Pancreas (tissue), 10 donors: ENCODE measurements at regions not wholly inside any gene's neighbourhood (a gene's known extent, or its start where the extent isn't known, plus 50 kb on each side); places are given as distances from the start of the nearest gene placed in this dataset.

Experiments used
- ATAC-seq, 4 donors: fragments of 200-7000 bp; cut with Tn5 transposase; one replicate each; pipeline versions ENCODE4 v1.8.0 to v1.9.1; 2020; ENCODE audit warnings: mild to moderate bottlenecking in 4 of 4, moderate library complexity in 4 of 4
- DNase-seq, 6 donors: peaks; one replicate each; pipeline ENCODE4 v3.0.0-alpha.2; 2020
- FAIRE-seq: peaks from 2 replicates; lab custom pipeline; 2012; peaks lifted over from hg19 to GRCh38; lab: Jason Lieb, UNC
- H3K27ac ChIP-seq, 4 donors: fragments of 200-600 bp; sonication (generic); 1 replicate in 3 of 4; 2 replicates in 1 of 4; pipeline versions ENCODE4 v1.5.0 to v1.8.0; 2020
- H3K27me3 ChIP-seq, 4 donors: fragments of 200-600 bp; one replicate each; pipeline ENCODE4 v1.8.0; 2021
- H3K36me3 ChIP-seq, 3 donors: fragments of 200-600 bp; sonication (generic) in 1 of 3; one replicate each; pipeline versions ENCODE4 v1.5.0 to v1.8.0; 2020 to 2021
- H3K4me1 ChIP-seq, 3 donors: fragments of 200-600 bp; one replicate each; pipeline ENCODE4 v1.8.0; 2021
- H3K4me3 ChIP-seq, 4 donors: fragments of 200-600 bp; sonication (generic) in 2 of 4; one replicate each; pipeline versions ENCODE4 v1.5.0 to v1.8.0; 2020 to 2021
- H3K9me3 ChIP-seq, 4 donors: fragments of 200-600 bp; one replicate each; pipeline ENCODE4 v1.8.0; 2021
- WGBS, 2 donors: extraction: QIAGEN DNeasy Blood & Tissue Kit; methylation state at CpG; one replicate each; pipeline ENCODE4 v1.1.7; 2013; 5-methylcytosine and 5-hydroxymethylcytosine counted together
- intact Hi-C, 3 donors: fragments of 100-400 bp; cut with DNase I; formaldehyde crosslinking; loops; one replicate each; pipeline versions ENCODE4 v1.11.1 to v1.14.2; 2022
- TF ChIP-seq, protein P1 (sequence below), 4 donors: fragments of 200-600 bp; sonication (generic) in 3 of 4; IDR thresholded peaks; one replicate each; pipeline versions ENCODE4 v1.5.0 to v1.8.0; 2021; ENCODE audit warnings: antibody characterized with exemption in 4 of 4
- donor health status: healthy with polysubstance abuse.
- donor health status: DM: no; HTN: no; CAD: no; lungs with moderate emphysema.
- donor health status: DM: no; HTN: no; CAD: no.
- donor health status: control.
- donor health status: control.
- donor health status: Bipolar disorder and iron deficiency.
- donor health status: DM: yes; HTN: yes; CAD: no.
- donor health status: DM: no; HTN: no; CAD: no.
- donor health status: DM: no; HTN: no; CAD: no.
- donor health status: DM: yes; HTN: yes; CAD: no.

DNA sequence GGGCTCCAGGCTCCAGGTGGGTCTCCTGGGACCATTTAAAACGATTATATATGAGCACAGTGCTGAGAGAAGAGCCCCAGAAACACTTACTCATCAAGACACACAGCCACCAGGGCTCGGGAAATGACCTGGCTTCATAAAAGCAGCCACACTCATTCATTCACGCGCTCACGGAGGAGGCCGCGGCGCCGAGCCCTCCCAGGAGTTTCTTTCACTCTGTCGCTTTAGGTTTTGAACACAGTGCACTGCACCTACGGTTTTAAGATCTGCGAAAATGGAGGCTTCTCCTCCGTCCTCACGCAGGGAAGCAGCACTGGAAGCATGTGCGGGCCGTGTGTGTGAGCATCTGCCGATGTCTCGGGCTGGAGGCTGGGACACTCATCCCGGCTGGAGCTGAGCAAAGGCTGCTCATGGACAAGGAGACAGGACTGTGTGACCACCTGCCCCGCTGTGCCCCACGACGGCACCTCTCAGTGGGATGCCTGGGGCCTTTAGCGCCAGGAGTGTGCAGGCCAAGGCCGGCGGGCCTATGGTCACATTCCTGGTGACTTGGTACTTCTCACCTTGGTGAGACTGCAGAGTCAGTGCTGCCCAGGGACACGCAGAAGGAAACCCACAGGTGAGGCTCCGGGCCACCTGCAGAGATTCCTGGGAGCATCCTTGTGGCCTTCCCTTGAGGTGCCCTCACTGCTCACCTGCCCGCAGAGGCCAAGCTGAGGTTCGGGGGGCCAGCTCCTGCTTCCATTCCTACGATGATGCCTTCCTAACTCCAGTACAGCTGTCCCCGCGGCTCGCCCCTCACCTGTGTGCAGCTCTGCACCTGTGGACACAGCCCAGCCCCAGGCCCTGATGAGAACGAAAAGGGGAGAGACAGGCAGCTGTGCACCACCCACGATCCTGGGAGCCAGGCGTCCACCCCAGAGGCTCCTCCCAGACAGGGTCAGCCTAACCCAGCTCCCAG lies 872.0 kb downstream of the BRD1 start:
- intact Hi-C loops, result no loop called here
- H3K9me3 ChIP-seq, result no peaks in the 10 kb centered on the region
- H3K27me3 ChIP-seq, result peaks cover 0 to 7% (median 0%) of the 10 kb centered on the region in 4 donors
- DNase-seq (peak in 3 of 6 donors; percentile 3 to 49 (median 48)), FAIRE-seq (no peak), ATAC-seq (no peak)
- H3K4me1 ChIP-seq, result no peaks in the 10 kb centered on the region
- H3K36me3 ChIP-seq, result no peaks in the 10 kb centered on the region
- TF ChIP-seq, protein P1, sequence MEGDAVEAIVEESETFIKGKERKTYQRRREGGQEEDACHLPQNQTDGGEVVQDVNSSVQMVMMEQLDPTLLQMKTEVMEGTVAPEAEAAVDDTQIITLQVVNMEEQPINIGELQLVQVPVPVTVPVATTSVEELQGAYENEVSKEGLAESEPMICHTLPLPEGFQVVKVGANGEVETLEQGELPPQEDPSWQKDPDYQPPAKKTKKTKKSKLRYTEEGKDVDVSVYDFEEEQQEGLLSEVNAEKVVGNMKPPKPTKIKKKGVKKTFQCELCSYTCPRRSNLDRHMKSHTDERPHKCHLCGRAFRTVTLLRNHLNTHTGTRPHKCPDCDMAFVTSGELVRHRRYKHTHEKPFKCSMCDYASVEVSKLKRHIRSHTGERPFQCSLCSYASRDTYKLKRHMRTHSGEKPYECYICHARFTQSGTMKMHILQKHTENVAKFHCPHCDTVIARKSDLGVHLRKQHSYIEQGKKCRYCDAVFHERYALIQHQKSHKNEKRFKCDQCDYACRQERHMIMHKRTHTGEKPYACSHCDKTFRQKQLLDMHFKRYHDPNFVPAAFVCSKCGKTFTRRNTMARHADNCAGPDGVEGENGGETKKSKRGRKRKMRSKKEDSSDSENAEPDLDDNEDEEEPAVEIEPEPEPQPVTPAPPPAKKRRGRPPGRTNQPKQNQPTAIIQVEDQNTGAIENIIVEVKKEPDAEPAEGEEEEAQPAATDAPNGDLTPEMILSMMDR (IDR thresholded peaks at IDR 0.05), result no peak
- H3K27ac ChIP-seq, result no peak overlapping the region
- 64 to 73% methylated on average over 36 of the region's 36 CpGs for WGBS, 2 donors
- no peak overlapping the region for H3K4me3 ChIP-seq

DNA sequence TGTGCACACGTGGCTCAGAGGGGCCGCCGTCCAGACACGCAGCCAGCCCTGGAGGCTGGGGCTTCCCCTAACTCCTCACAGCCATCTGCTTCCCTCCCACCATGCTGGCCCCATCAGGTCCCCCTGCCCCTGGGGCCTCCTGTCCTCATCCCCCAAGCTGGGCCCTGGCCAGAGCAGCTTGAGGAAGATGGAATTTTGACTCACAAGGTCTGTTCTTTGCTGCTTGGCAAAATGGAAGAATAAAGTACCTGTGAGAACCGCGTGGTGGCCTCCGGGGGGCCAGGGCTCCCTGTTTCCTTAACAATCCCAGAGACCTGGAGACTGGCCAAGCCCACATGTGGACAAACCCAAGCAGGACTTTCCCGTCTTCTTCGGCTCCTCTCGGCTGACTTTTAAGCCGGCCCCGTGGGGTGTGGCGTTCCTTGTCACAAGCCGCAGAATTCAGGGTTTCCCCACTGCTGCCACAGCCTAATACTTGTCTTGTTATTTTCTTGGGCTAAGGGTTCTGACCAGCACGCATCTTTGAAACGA lies 872.8 kb downstream of the BRD1 start:
- intact Hi-C loops, result no loop called here
- peaks cover 0 to 7% (median 0%) of the 10 kb centered on the region in 4 donors for H3K27me3 ChIP-seq
- FAIRE-seq, result no peak
- no peaks in the 10 kb centered on the region for H3K36me3 ChIP-seq
- no peaks in the 10 kb centered on the region for H3K4me1 ChIP-seq
- H3K9me3 ChIP-seq, result no peaks in the 10 kb centered on the region
- DNase-seq, result peak in 2 of 6 donors; percentile 5 to 34
- no peak for ATAC-seq
- H3K27ac ChIP-seq, result no peak overlapping the region
- TF ChIP-seq, protein P1 (IDR thresholded peaks at IDR 0.05), result no peak
- 41 to 43% methylated on average over 16 of the region's 16 CpGs for WGBS, 2 donors
- H3K4me3 ChIP-seq, result no peak overlapping the region

DNA sequence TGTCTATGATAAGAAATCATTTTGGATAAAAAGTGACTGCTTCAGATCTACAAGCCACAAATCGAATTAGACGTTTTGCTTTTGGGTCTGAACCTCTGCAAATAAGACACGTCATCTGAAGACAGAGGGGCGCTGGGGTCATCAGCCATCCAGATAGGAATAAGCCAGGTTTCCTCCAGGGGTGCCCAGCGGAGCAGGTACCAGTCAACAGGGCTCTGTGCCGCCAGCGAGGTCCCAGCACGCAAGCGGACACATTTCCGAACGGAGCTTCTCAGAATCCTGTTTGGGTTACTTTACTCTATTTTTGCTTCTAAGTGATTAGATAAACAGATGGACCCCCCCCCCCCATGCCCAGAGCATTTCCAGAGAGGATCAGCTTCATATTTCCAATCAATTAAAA lies 873.8 kb downstream of the BRD1 start:
- H3K27ac ChIP-seq, result no peak overlapping the region
- intact Hi-C loops, result no loop called here
- FAIRE-seq (no peak), DNase-seq (peak in 1 of 6 donors; percentile 10), ATAC-seq (no peak)
- WGBS, 2 donors, result 58 to 63% methylated on average over 11 of the region's 11 CpGs
- H3K9me3 ChIP-seq, result no peaks in the 10 kb centered on the region
- H3K36me3 ChIP-seq, result no peaks in the 10 kb centered on the region
- H3K4me3 ChIP-seq, result no peak overlapping the region
- no peaks in the 10 kb centered on the region for H3K4me1 ChIP-seq
- H3K27me3 ChIP-seq, result peaks cover 0 to 7% (median 0%) of the 10 kb centered on the region in 4 donors
- TF ChIP-seq, protein P1 (IDR thresholded peaks at IDR 0.05), result no peak

DNA sequence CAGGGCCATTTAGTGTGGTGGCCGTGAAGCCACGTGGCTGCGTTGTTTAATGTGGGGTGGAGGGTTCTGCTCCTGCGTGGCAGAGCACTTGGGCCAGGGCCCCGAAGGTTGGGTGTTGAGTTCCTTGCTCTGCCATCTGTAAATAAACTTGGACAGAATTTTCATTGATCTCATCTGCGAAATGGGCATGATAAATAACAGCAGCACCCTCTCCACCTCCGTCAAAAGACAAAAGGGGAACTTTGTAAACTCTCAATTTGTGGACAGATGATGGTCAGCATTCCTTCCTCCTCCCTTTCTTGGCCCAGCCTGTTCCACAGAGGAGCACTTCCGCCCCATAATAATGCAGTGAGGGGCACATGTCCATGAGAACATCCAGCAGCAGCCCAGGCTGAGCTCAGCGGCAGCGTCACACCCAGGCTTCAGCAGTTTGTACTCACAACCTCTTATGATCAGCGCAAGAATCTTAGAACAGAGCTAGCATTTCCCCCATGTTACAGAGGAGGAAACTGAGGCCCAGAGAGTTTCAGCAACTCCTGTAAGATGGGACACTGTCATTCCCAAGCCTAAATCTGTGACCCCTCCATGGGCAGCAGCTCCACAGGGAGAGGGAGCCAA lies 874.5 kb downstream of the BRD1 start:
- H3K4me1 ChIP-seq, result no peaks in the 10 kb centered on the region
- peaks cover 0 to 7% (median 0%) of the 10 kb centered on the region in 4 donors for H3K27me3 ChIP-seq
- H3K4me3 ChIP-seq, result no peak overlapping the region
- TF ChIP-seq, protein P1 (IDR thresholded peaks at IDR 0.05), result no peak
- H3K27ac ChIP-seq, result no peak overlapping the region
- whole genome bisulfite sequencing, 2 donors, result 62 to 64% methylated on average over 11 of the region's 11 CpGs
- ATAC-seq (no peak), DNase-seq (no peak), FAIRE-seq (no peak)
- no peaks in the 10 kb centered on the region for H3K36me3 ChIP-seq
- no peaks in the 10 kb centered on the region for H3K9me3 ChIP-seq
- intact Hi-C loops, result no loop called here
